ENCODE measurements at regions not wholly inside any gene's neighbourhood (a gene's known extent, or its start where the extent isn't known, plus 50 kb on each side); places are given as distances from the start of the nearest gene placed in this dataset.

DNA sequence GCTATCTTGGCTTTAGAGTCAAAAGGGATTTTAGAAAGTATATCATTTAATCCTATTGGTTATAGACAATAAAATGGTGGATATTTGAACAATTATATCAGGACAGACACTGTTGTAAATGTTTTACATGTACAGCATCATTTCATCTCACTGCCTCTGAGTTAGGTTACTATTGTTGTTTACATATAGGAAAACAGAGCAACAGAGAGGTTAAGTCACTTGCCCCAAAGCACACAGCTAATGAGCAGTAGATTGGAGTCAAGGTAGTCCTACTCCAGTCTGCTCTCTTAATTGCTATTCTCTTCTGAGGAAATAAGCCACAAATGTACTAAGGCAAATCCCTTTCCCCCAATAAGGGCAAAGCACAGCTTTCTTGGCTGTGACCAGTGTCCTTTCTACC is 142.9 kb downstream of the MTX2 start:
- ATAC-seq (no peak), DNase-seq (ENCODE audit: low spot score) (no peak)
- H3K4me3 Mint-ChIP-seq: no peak overlapping the region
- H3K9me3 Mint-ChIP-seq: no peaks in the 10 kb centered on the region
- 0 out of 2 replicates have a peak, but pooled peaks cover 3% of the 10 kb centered on the region for H3K4me1 Mint-ChIP-seq
- TF ChIP-seq, protein P1, sequence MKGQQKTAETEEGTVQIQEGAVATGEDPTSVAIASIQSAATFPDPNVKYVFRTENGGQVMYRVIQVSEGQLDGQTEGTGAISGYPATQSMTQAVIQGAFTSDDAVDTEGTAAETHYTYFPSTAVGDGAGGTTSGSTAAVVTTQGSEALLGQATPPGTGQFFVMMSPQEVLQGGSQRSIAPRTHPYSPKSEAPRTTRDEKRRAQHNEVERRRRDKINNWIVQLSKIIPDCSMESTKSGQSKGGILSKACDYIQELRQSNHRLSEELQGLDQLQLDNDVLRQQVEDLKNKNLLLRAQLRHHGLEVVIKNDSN (CRISPR knock-in tag; IDR thresholded peaks at IDR 0.05): no peak
- TF ChIP-seq MLX (CRISPR knock-in tag; IDR thresholded peaks at IDR 0.05) (no peak), HMGA2 (CRISPR knock-in tag; IDR thresholded peaks at IDR 0.05) (no peak), NFE2L1 (CRISPR knock-in tag; IDR thresholded peaks at IDR 0.05) (no peak), ERG (CRISPR knock-in tag; IDR thresholded peaks at IDR 0.05) (no peak), PRDM15 (CRISPR knock-in tag; IDR thresholded peaks at IDR 0.05) (no peak), ZNF423 (CRISPR knock-in tag; IDR thresholded peaks at IDR 0.05) (no peak), CREM (CRISPR knock-in tag; IDR thresholded peaks at IDR 0.05) (no peak), OVOL2 (CRISPR knock-in tag; IDR thresholded peaks at IDR 0.05; ENCODE audit: borderline replicate concordance) (no peak), IRF2 (CRISPR knock-in tag; IDR thresholded peaks at IDR 0.05; ENCODE audit: borderline replicate concordance, low read depth) (no peak), AR (CRISPR knock-in tag; IDR thresholded peaks at IDR 0.05) (no peak), ZNF138 (CRISPR knock-in tag; conservative IDR thresholded peaks at IDR 0.05) (no peak), FOXJ3 (CRISPR knock-in tag; IDR thresholded peaks at IDR 0.05; ENCODE audit: borderline replicate concordance) (no peak), NR2C2 (CRISPR knock-in tag; IDR thresholded peaks at IDR 0.05) (no peak), ZNF317 (CRISPR knock-in tag; IDR thresholded peaks at IDR 0.05; ENCODE audit: borderline replicate concordance, low read depth) (no peak), TEAD4 (CRISPR knock-in tag; IDR thresholded peaks at IDR 0.05) (no peak), ZNF219 (CRISPR knock-in tag; IDR thresholded peaks at IDR 0.05; ENCODE audit: borderline replicate concordance) (no peak)
- TF ChIP-seq, protein P2, sequence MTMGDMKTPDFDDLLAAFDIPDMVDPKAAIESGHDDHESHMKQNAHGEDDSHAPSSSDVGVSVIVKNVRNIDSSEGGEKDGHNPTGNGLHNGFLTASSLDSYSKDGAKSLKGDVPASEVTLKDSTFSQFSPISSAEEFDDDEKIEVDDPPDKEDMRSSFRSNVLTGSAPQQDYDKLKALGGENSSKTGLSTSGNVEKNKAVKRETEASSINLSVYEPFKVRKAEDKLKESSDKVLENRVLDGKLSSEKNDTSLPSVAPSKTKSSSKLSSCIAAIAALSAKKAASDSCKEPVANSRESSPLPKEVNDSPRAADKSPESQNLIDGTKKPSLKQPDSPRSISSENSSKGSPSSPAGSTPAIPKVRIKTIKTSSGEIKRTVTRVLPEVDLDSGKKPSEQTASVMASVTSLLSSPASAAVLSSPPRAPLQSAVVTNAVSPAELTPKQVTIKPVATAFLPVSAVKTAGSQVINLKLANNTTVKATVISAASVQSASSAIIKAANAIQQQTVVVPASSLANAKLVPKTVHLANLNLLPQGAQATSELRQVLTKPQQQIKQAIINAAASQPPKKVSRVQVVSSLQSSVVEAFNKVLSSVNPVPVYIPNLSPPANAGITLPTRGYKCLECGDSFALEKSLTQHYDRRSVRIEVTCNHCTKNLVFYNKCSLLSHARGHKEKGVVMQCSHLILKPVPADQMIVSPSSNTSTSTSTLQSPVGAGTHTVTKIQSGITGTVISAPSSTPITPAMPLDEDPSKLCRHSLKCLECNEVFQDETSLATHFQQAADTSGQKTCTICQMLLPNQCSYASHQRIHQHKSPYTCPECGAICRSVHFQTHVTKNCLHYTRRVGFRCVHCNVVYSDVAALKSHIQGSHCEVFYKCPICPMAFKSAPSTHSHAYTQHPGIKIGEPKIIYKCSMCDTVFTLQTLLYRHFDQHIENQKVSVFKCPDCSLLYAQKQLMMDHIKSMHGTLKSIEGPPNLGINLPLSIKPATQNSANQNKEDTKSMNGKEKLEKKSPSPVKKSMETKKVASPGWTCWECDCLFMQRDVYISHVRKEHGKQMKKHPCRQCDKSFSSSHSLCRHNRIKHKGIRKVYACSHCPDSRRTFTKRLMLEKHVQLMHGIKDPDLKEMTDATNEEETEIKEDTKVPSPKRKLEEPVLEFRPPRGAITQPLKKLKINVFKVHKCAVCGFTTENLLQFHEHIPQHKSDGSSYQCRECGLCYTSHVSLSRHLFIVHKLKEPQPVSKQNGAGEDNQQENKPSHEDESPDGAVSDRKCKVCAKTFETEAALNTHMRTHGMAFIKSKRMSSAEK (CRISPR knock-in tag; IDR thresholded peaks at IDR 0.05; ENCODE audit: borderline replicate concordance): no peak
- TF ChIP-seq, protein P3, sequence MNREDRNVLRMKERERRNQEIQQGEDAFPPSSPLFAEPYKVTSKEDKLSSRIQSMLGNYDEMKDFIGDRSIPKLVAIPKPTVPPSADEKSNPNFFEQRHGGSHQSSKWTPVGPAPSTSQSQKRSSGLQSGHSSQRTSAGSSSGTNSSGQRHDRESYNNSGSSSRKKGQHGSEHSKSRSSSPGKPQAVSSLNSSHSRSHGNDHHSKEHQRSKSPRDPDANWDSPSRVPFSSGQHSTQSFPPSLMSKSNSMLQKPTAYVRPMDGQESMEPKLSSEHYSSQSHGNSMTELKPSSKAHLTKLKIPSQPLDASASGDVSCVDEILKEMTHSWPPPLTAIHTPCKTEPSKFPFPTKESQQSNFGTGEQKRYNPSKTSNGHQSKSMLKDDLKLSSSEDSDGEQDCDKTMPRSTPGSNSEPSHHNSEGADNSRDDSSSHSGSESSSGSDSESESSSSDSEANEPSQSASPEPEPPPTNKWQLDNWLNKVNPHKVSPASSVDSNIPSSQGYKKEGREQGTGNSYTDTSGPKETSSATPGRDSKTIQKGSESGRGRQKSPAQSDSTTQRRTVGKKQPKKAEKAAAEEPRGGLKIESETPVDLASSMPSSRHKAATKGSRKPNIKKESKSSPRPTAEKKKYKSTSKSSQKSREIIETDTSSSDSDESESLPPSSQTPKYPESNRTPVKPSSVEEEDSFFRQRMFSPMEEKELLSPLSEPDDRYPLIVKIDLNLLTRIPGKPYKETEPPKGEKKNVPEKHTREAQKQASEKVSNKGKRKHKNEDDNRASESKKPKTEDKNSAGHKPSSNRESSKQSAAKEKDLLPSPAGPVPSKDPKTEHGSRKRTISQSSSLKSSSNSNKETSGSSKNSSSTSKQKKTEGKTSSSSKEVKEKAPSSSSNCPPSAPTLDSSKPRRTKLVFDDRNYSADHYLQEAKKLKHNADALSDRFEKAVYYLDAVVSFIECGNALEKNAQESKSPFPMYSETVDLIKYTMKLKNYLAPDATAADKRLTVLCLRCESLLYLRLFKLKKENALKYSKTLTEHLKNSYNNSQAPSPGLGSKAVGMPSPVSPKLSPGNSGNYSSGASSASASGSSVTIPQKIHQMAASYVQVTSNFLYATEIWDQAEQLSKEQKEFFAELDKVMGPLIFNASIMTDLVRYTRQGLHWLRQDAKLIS (CRISPR knock-in tag; IDR thresholded peaks at IDR 0.05; ENCODE audit: borderline replicate concordance): no peak
- peaks cover 3% of the 10 kb centered on the region; the same call in 1 of the 2 replicates for H3K27me3 Mint-ChIP-seq (ENCODE audit: low read depth)
- CTCF ChIA-PET: no interaction called here
- no peak overlapping the region for H3K27ac Mint-ChIP-seq
- no peaks in the 10 kb centered on the region for H3K36me3 Mint-ChIP-seq
- POLR2A ChIA-PET: no interaction called here

Data from WTC11 (cell line).